ENCODE measurements at regions not wholly inside any gene's neighbourhood (a gene's known extent, or its start where the extent isn't known, plus 50 kb on each side); places are given as distances from the start of the nearest gene placed in this dataset.

DNA sequence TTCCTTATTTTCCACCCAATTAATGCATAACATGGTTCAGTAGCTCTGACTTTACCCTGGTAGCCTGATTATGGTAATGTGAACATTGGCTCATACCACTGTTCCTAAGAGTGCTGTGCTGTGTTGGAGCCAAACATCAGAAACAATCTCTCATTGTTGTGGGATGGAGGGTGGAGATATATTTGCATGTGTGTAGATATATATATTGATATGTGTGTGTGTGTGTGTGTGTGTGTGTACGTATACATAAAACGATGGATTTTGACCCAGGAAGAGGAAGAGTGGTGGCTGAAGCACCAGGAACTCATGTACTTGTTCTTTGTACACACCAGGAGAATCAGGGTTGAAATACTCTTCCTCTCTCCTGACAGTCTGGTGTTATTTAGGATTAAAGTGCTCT lies 247.7 kb downstream of the IL15 start:
- TF ChIP-seq, protein P1, sequence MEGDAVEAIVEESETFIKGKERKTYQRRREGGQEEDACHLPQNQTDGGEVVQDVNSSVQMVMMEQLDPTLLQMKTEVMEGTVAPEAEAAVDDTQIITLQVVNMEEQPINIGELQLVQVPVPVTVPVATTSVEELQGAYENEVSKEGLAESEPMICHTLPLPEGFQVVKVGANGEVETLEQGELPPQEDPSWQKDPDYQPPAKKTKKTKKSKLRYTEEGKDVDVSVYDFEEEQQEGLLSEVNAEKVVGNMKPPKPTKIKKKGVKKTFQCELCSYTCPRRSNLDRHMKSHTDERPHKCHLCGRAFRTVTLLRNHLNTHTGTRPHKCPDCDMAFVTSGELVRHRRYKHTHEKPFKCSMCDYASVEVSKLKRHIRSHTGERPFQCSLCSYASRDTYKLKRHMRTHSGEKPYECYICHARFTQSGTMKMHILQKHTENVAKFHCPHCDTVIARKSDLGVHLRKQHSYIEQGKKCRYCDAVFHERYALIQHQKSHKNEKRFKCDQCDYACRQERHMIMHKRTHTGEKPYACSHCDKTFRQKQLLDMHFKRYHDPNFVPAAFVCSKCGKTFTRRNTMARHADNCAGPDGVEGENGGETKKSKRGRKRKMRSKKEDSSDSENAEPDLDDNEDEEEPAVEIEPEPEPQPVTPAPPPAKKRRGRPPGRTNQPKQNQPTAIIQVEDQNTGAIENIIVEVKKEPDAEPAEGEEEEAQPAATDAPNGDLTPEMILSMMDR (IDR thresholded peaks at IDR 0.05; ENCODE audit: low read depth, low read length), result no peak

DNA sequence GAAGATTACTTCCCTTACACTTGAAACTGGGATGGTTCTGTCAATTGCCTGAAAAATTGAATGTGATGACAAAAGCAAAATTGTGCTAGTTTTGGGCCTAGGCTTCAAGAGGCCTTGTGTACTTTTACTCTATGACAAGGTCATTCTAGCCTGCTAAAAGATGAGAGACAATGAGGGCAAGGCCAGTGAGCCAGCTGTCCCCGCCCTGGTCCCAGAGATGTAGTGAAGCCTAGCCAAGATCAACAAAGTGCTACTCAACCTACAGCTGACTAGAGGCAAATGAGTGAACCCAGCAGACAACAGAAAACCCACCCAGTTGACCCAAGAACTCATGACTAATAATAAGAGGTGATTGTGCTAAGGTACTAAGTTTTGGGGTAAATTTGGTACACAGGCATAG lies 248.7 kb downstream of the IL15 start:
- TF ChIP-seq, protein P1 (IDR thresholded peaks at IDR 0.05; ENCODE audit: low read depth, low read length), result no peak
- no peak for DNase-seq (ENCODE audit: extremely low read depth, low read depth)

More for the DNA sequence above, 247.7 kb downstream of the IL15 start:
- DNase-seq (ENCODE audit: extremely low read depth, low read depth), result no peak

DNA sequence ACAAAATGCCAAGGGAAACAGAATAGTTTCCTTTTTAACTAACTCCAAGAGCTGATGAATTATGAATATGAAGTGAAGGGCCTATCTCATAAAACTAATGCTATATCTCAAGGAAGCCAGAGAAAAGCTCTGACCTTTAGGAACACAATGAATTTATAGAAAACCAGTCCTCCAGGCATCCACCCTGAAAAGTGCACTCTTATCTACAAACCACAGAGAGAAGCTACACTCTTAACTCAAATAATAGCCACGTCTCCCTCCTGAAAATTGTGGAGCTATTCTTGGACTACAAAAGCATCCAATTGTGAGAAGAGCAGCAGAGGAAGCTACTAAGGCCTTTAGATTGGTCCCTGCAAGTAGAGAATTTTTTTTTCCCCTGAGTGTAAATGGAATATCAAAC lies 253.9 kb downstream of the IL15 start:
- DNase-seq (ENCODE audit: extremely low read depth, low read depth), result no peak
- TF ChIP-seq, protein P1 (IDR thresholded peaks at IDR 0.05; ENCODE audit: low read depth, low read length), result no peak

DNA sequence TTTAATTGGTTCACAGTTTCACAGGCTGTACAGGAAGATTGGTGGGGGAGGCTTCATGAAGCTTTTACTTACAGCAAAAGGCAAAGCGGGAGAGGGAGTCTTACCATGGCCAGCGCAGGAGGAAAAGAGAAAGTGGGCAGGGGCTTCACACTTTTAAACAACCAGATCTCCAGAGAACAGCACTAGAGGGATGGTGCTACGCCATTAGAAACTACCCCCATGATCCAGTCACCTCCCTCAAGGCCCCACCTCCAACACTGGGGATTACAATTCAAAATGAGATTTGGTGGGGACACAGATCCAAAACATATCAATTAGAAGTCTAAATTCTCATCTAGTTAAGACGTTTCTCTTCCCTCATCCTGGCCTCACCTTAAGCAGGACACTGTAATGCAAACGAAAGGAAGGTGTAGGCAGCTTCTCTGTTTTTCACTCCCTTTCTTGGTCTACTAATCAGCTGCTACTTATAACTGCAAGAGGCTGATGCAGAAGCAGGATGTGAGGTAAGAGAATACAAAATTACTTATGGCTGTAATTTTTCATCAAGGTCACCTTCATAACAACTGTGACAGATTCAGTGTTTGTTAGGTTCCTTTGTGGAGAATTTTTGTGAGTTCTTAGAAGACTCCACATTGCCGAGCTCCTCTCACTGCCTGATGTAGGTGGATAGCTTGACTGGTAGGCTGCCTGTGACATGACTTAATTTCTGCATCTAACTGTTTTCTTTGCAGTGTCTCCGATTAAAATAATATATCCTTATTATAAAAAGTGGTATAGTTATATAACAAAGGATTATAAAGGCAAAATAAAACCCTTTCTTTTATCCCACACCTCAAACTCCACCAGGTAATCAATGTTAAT lies 255.1 kb downstream of the IL15 start:
- no peak for DNase-seq (ENCODE audit: extremely low read depth, low read depth)
- TF ChIP-seq, protein P1 (IDR thresholded peaks at IDR 0.05; ENCODE audit: low read depth, low read length), result no peak

DNA sequence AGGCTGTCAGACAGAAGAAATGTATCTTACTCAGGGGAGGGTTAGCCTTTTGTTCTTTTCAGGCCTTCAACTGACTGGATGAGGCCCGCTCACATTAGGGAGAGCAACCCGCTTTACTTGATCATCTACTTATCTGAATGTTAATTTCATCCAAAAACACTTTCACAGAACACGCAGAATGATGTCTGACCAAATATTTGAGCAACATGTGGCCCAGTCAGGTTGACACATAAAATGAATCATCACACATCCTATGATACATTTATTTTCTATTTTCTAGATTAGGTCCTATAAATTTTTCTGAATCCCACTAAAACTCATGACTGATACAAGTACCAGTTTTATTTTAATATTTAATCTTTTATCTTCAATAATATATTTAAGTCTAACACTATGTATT lies 260.3 kb downstream of the IL15 start:
- TF ChIP-seq, protein P1 (IDR thresholded peaks at IDR 0.05; ENCODE audit: low read depth, low read length), result no peak
- no peak for DNase-seq (ENCODE audit: extremely low read depth, low read depth)

DNA sequence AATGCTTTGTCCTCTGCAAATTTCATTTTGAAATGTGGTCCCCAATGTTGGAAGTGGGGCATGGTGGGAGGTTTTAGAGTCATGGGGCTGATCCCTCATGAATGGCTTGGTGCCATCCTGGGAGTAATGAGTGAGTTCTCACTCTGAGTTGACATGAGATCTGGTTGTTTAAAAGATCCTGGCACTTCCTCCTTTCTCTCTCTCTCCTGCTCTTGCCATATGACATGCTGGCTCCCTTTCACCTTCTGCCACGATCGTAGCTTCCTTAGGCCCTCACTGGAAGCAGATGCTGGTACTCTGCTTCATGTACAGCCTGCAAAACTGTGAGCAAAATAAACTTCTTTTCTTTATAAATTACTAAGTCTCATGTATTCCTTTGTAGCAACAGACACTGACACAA lies 262.0 kb downstream of the IL15 start:
- TF ChIP-seq, protein P1 (IDR thresholded peaks at IDR 0.05; ENCODE audit: low read depth, low read length), result no peak
- DNase-seq (ENCODE audit: extremely low read depth, low read depth), result no peak

DNA sequence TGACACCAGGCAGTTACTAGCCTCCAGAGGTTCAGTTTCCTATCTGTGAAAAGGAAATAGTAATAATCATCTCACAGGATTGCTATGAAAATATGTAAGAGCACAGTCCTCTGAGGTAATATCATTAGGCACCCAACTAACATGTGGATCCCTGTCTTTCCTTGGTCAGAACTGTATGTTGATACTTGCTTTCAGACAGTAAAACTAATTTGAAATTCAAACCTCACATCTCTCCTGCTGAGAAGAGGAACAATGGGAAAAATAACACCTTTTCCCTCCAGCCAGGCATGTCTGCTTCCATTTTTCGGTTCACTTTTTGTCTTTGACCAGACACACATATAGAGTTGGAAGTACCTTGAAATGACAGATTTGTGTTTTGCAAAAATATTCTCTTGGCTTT lies 262.7 kb downstream of the IL15 start:
- DNase-seq (ENCODE audit: extremely low read depth, low read depth), result no peak
- TF ChIP-seq, protein P1 (IDR thresholded peaks at IDR 0.05; ENCODE audit: low read depth, low read length), result no peak

Data from AG09319 (cell line).